OCI-M2 (cell line): ENCODE measurements at regions not wholly inside any gene's neighbourhood (a gene's known extent, or its start where the extent isn't known, plus 50 kb on each side); places are given as distances from the start of the nearest gene placed in this dataset.

Source experiments
- DNase-seq: peaks from one replicate; lab custom pipeline; 2025; ENCODE audit not compliant: unreplicated experiment; lab: John Stamatoyannopoulos, UW

GRCh38 chr2:60066096-60066839 is 487.2 kb downstream of the BCL11A start:
- DNase-seq = no peak

GRCh38 chr2:60064687-60065389 is 488.6 kb downstream of the BCL11A start:
- DNase-seq = no peak

DNA sequence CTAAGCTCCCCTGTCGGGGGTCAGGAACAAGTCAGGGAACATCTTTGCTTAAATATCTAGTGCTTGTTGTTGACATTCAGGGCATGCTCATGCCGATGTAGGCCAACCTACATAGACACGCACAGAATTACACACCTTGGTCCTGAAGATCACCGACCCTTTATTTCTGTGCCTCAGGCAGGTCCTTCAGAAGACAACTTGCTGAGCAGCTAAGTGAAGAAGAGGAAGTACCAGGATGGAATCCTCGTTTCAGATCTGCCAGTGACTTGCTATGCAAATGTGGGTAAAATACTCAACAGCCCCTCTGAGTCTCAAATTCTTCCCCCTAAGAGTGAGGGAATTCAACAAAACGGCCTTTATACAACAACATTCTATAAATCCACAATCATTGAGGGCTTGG is 494.7 kb downstream of the BCL11A start:
- no peak for DNase-seq

DNA sequence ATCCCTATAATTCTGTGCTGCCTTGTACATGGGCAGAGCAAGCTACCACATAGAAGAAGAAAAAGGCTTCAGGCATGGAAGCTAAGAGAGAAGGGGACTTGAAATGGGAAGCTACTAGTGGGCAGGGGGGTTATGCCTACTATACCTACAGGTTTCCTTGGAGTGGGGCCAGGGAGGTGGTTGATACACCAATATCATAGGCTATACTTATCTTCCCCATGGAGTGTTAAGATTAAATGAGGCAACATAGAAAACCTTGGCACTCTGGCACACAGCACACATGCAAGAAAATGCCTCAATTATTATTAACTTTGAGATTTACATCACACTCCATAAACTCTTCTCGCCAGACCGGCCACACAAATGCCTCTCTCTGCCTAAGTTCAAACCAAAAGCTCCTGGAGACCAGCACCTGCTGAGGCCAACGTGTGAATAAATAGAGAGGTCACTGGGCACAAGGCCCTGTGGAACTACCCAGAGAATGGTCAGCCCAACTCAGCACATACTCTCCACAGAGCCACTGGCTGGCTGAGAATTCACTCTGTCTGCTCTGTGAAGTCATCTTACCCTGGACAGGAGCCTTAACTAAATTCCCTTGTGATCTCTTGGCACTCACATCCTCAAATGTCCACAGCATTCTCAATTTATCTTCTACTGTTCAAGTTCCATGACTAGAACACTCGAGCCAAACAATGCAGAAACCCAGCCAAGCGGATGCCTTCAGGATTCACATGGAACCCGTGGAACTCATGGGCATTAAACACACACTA is 498.7 kb downstream of the BCL11A start:
- DNase-seq = no peak

- no peak for DNase-seq
These were observed 499.7 kb downstream of the BCL11A start for GRCh38 chr2:60053791-60054190.

GRCh38 chr2:60052601-60053000 is 500.9 kb downstream of the BCL11A start:
- no peak for DNase-seq

DNA sequence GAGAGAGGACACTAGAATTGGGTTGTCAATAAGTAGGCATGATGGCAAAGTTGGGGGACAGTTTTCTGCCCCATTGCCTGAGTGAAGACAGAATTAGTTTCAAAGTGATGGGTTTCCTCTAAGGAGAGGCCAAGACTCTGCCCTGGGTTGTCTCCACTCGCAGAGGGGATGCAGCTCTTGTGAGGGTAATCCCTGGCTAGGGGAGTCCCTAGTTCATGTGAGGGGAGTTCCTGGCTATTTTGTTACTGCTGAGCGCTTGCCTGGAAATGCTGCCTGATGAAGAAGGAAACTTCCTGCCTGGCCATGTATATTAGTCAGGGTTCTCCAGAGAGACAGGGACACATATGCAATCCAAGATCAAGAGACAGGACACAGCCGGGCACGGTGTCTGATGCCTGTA is 501.5 kb downstream of the BCL11A start:
- no peak for DNase-seq

- no peak for DNase-seq
These were observed 505.4 kb downstream of the BCL11A start for GRCh38 chr2:60047944-60048525.

DNA sequence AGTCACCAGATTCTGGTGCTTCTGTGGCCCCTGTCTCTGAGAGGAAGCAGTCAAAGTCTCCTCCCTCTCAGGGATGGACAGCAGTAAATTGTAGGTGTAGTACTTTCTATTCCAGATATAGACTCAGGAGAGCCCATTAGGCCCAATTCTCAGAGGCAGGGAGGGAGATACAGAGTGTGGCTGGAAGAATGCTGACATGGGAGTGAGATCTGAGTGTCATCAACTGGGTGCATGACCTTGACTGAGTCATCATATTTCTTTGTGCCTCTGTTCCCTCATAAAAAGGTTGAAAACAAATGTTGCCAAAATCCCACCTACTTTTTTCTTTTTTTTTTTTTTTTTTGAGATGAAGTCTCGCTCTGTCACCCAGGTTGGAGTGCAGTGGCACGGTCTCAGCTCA is 506.1 kb downstream of the BCL11A start:
- DNase-seq = no peak

GRCh38 chr2:60046529-60046928 is 506.9 kb downstream of the BCL11A start:
- DNase-seq = no peak

GRCh38 chr2:60045456-60045855 is 508.0 kb downstream of the BCL11A start:
- DNase-seq = no peak

DNA sequence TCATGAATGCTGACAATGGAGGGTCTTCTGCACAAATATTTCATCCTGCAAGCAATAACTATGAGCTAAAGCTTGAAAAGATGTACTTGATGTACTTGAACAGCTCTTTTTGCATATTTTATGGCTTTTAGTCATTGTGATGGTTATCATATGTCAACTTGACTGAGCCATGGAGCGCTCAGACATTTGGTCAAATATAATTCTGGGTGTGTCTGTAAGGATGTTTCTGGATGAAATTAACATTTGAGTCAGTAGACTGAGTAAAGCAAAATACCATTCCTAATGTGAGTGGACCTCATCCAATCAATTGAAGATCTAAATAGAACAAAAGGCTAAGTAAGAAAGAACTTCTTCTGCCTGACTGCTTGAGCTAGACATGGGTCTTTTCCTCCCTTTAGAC is 509.0 kb downstream of the BCL11A start:
- no peak for DNase-seq

- no peak for DNase-seq
These were observed 511.4 kb downstream of the BCL11A start for GRCh38 chr2:60042023-60042422.

- no peak for DNase-seq
These were observed 520.1 kb downstream of the BCL11A start for GRCh38 chr2:60033325-60033724.

DNA sequence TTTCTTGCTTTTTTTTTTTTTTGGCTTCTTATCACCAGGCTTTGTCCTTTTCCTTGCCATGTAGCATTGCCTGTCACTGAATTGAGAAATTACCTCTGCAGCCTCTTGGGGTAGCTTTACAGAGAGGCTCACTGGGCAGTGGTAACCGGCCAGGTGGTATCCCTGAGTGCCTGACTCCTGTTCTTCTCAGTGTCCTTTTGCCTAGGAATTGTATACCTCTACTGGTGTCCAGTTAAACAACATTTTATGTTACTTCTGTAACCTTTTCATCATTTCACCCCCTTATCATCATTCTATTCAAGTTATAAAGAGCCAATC is 523.9 kb downstream of the BCL11A start:
- no peak for DNase-seq

DNA sequence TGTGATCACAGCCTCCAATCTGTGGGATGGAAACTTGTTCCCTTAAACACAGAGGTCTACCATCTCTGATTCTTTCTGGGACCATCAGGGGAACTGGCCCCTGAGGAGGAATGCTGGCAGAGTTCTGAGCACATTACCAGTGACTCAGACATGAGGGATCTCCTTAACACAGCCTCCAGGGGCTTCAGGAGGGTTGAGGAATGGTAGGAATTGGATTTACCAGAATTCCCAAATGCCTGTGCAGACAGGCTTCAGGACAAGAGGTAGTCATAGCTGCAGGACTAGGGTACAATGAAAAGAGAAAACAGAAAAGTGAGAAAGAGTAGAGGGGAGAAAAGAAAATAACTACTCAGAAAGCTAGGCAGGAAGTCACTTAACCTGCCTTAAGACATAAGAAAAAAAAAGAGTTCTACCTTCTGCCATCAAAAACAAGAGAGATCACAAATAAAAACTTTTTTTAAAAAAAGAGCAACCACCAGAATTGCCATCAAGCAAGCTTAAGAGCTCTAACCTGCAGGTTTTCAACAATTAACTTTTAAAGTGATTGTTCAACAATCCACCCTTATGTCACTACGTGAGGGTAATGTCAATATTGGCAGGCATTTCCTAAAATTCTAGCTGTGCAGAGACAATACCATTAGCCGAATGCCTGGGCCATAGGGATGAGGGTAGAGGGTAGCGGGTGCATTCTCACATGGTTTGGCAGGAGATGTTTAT is 524.4 kb downstream of the BCL11A start:
- no peak for DNase-seq

- no peak for DNase-seq
These were observed 528.0 kb downstream of the BCL11A start for GRCh38 chr2:60025496-60025895.

DNA sequence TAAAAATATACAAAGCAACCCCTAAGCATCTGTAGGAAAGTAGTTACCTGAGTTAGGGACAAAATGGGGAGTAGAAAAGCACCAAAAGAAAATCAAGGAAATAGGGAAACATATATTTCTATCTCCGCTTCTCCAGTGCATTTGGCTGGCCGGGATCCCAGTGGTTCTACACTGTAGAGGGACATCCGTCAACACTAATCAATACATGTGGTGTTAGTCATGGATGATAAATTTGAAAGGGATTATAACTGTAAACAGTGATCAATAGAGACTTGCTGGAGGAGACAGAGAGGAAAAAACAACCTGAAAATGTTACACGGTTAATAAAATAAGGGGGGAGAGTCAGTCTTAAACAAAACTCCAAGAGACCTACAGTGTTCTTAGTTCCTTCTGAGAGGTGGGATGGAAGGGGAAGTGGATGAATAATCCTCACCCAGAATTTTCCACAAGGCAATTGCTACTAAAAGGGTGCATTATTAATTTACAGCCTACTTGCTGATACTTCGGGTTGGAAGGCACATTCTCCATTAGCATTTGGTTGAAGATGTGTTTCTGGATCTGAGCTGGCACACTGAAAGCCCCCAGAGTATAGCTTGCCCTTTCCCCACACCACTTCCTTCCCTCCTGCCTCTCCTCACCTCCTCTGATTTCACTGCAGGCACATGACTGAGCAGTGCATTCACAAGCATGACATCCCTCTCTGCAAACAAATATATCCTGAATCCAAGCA is 530.0 kb downstream of the BCL11A start:
- no peak for DNase-seq

- DNase-seq = no peak
These were observed 545.8 kb downstream of the BCL11A start for GRCh38 chr2:60007671-60008070.

GRCh38 chr2:60003076-60003475 is 550.4 kb downstream of the BCL11A start:
- no peak for DNase-seq
